ENCODE measurements at regions not wholly inside any gene's neighbourhood (a gene's known extent, or its start where the extent isn't known, plus 50 kb on each side); places are given as distances from the start of the nearest gene placed in this dataset.
"Not testable (repeated sequence)": the region's sequence is repeated elsewhere in the genome, so short reads cannot be mapped to it uniquely, and the experiment has no call there.

- TF ChIP-seq CTCF (IDR thresholded peaks at IDR 0.05; ENCODE audit: low read depth, low read length) (no peak), POLR2A (IDR thresholded peaks at IDR 0.05; ENCODE audit: extremely low read depth, insufficient read length) (no peak), MYC (IDR thresholded peaks at IDR 0.05; ENCODE audit: low read depth, low read length) (no peak), MAX (IDR thresholded peaks at IDR 0.05; ENCODE audit: low read depth, low read length) (no peak)
- DNase-seq (ENCODE audit: low read depth), result no peak
- H3K4me3 ChIP-seq (ENCODE audit: low read depth, low read length), result no peak overlapping the region
Observed at GRCh38 chr2:187180529-187180928, 267.5 kb downstream of the CALCRL start.

GRCh38 chr2:187178876-187179275, 269.2 kb downstream of the CALCRL start:
- not testable (repeated sequence) for DNase-seq (ENCODE audit: low read depth); H3K4me3 ChIP-seq (ENCODE audit: low read depth, low read length)

- no peak for DNase-seq (ENCODE audit: low read depth)
- TF ChIP-seq CTCF (IDR thresholded peaks at IDR 0.05; ENCODE audit: low read depth, low read length) (no peak), MAX (IDR thresholded peaks at IDR 0.05; ENCODE audit: low read depth, low read length) (no peak), POLR2A (IDR thresholded peaks at IDR 0.05; ENCODE audit: extremely low read depth, insufficient read length) (no peak), MYC (IDR thresholded peaks at IDR 0.05; ENCODE audit: low read depth, low read length) (no peak)
- no peak overlapping the region for H3K4me3 ChIP-seq (ENCODE audit: low read depth, low read length)
Observed at GRCh38 chr2:187177253-187177652, 270.8 kb downstream of the CALCRL start.

- TF ChIP-seq MAX (IDR thresholded peaks at IDR 0.05; ENCODE audit: low read depth, low read length) (no peak), POLR2A (IDR thresholded peaks at IDR 0.05; ENCODE audit: extremely low read depth, insufficient read length) (no peak), MYC (IDR thresholded peaks at IDR 0.05; ENCODE audit: low read depth, low read length) (no peak), CTCF (IDR thresholded peaks at IDR 0.05; ENCODE audit: low read depth, low read length) (peak; percentile 69)
- H3K4me3 ChIP-seq (ENCODE audit: low read depth, low read length), result no peak overlapping the region
- peak; percentile 16 for DNase-seq (ENCODE audit: low read depth)
Observed at GRCh38 chr2:187174582-187174981, 273.5 kb downstream of the CALCRL start.

- no peak for TF ChIP-seq MYC (IDR thresholded peaks at IDR 0.05; ENCODE audit: low read depth, low read length)
- no peak for TF ChIP-seq POLR2A (IDR thresholded peaks at IDR 0.05; ENCODE audit: extremely low read depth, insufficient read length)
- TF ChIP-seq CTCF (IDR thresholded peaks at IDR 0.05; ENCODE audit: low read depth, low read length), result no peak
- no peak for TF ChIP-seq MAX (IDR thresholded peaks at IDR 0.05; ENCODE audit: low read depth, low read length)
- no peak overlapping the region for H3K4me3 ChIP-seq (ENCODE audit: low read depth, low read length)
- no peak for DNase-seq (ENCODE audit: low read depth)
Observed at GRCh38 chr2:187171318-187171717, 276.7 kb downstream of the CALCRL start.

- TF ChIP-seq CTCF (IDR thresholded peaks at IDR 0.05; ENCODE audit: low read depth, low read length) (no peak), MYC (IDR thresholded peaks at IDR 0.05; ENCODE audit: low read depth, low read length) (no peak), MAX (IDR thresholded peaks at IDR 0.05; ENCODE audit: low read depth, low read length) (no peak), POLR2A (IDR thresholded peaks at IDR 0.05; ENCODE audit: extremely low read depth, insufficient read length) (no peak)
Observed at GRCh38 chr2:187169864-187170263, 278.2 kb downstream of the CALCRL start.

More at GRCh38 chr2:187169864-187170263, 278.2 kb downstream of the CALCRL start:
- no peak overlapping the region for H3K4me3 ChIP-seq (ENCODE audit: low read depth, low read length)
- no peak for DNase-seq (ENCODE audit: low read depth)

Measured in NB4 (cell line).